Colonic mucosa (tissue), 4 donors: ENCODE measurements at regions not wholly inside any gene's neighbourhood (a gene's known extent, or its start where the extent isn't known, plus 50 kb on each side); places are given as distances from the start of the nearest gene placed in this dataset.

Source experiments
- DNase-seq: peaks from one replicate; pipeline ENCODE4 v3.0.0-alpha.2; 2020
- H3K27ac ChIP-seq: fragments of 200-600 bp; one replicate; pipeline ENCODE4 v1.8.0; 2021
- H3K27me3 ChIP-seq: fragments of 200-600 bp; one replicate; pipeline ENCODE4 v1.8.0; 2021
- H3K36me3 ChIP-seq: fragments of 200-600 bp; one replicate; pipeline ENCODE4 v1.8.0; 2021
- H3K4me1 ChIP-seq: fragments of 200-600 bp; one replicate; pipeline ENCODE4 v1.8.0; 2021; ENCODE audit warnings: mild to moderate bottlenecking
- H3K4me3 ChIP-seq: fragments of 200-600 bp; one replicate; pipeline ENCODE4 v1.8.0; 2021
- H3K9ac ChIP-seq, 2 donors: one replicate each; pipeline ENCODE4 v1.7.0; 2013; ENCODE audit warnings: control low read depth in 2 of 2, low read depth in 2 of 2, low read length in 2 of 2
- H3K9me3 ChIP-seq: fragments of 200-600 bp; one replicate; pipeline ENCODE4 v1.8.0; 2021
- intact Hi-C: fragments of 100-400 bp; cut with DNase I; formaldehyde crosslinking; loops from one replicate; pipeline ENCODE4 v1.14.1; 2022
- TF ChIP-seq, protein P1 (sequence below): fragments of 200-600 bp; IDR thresholded peaks from one replicate; pipeline ENCODE4 v1.8.0; 2022; ENCODE audit warnings: antibody characterized with exemption, mild to moderate bottlenecking
- donor health status: healthy.
- donor health status: DM: no; HTN: no; CAD: no.
- donor health status: DM: no; HTN: no; CAD: no.

DNA sequence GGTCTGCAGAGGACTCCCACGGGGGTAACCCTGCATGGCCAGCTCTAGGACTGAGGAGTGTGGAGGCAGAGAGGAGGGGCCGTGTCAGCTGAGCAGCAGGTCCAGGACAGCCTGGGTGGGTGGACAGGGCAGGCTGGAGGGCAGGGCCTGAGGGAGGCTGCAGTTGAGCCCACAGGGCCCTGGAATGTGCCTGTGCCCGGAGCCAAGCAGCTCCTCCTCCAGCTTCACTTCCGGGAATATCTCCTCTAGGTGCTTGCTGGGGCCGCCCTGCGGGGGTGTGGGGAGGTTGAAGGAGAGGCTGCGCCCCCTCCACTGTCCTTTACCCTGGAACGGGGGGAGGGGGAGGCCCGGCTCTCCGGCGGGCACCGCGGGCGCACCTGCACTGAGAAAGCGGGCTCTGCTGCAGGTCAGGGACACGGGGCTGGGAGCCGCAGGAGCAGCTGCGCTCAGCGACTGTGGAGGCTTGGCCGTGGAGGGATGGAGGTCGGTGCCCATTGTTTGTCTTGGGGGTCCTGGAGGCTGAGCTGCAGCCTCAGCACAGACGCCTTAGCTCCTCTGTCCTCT is 1293.2 kb downstream of the BRD1 start:
- intact Hi-C loops: no loop called here
- no peaks in the 10 kb centered on the region for H3K27me3 ChIP-seq
- no peaks in the 10 kb centered on the region for H3K9me3 ChIP-seq
- DNase-seq: no peak
- H3K4me1 ChIP-seq: no peaks in the 10 kb centered on the region
- H3K27ac ChIP-seq: no peak overlapping the region
- TF ChIP-seq, protein P1, sequence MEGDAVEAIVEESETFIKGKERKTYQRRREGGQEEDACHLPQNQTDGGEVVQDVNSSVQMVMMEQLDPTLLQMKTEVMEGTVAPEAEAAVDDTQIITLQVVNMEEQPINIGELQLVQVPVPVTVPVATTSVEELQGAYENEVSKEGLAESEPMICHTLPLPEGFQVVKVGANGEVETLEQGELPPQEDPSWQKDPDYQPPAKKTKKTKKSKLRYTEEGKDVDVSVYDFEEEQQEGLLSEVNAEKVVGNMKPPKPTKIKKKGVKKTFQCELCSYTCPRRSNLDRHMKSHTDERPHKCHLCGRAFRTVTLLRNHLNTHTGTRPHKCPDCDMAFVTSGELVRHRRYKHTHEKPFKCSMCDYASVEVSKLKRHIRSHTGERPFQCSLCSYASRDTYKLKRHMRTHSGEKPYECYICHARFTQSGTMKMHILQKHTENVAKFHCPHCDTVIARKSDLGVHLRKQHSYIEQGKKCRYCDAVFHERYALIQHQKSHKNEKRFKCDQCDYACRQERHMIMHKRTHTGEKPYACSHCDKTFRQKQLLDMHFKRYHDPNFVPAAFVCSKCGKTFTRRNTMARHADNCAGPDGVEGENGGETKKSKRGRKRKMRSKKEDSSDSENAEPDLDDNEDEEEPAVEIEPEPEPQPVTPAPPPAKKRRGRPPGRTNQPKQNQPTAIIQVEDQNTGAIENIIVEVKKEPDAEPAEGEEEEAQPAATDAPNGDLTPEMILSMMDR: no peak
- no peaks in the 10 kb centered on the region for H3K36me3 ChIP-seq
- H3K4me3 ChIP-seq: no peak overlapping the region
- no peak overlapping the region for H3K9ac ChIP-seq

DNA sequence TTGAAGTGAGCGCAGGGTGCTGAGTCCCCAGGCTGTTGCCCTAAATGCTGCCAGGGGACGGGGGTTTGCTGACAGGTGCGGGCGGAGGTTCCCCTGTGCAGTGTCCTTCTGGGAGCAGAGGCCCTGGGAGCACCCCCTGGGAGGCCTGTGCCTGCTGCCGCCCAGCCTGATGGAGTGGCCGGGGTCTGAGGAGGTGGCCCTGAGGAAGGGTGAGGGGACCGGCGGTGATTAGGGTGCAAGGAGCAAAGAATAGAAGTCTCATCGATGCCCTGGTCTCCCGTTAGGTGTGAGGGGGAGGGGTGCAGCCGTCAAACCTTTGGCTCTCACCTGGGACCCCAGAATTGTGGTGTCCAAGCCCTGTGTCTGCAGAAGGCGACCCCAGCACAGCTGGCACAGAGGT is 1294.7 kb downstream of the BRD1 start:
- Histone ChIP-seq H3K4me3 (no peak overlapping the region), H3K4me1 (no peaks in the 10 kb centered on the region), H3K9me3 (no peaks in the 10 kb centered on the region), H3K27me3 (no peaks in the 10 kb centered on the region), H3K27ac (no peak overlapping the region), H3K36me3 (no peaks in the 10 kb centered on the region), H3K9ac (no peak overlapping the region)
- TF ChIP-seq, protein P1: no peak
- no peak for DNase-seq
- intact Hi-C loops: no loop called here

DNA sequence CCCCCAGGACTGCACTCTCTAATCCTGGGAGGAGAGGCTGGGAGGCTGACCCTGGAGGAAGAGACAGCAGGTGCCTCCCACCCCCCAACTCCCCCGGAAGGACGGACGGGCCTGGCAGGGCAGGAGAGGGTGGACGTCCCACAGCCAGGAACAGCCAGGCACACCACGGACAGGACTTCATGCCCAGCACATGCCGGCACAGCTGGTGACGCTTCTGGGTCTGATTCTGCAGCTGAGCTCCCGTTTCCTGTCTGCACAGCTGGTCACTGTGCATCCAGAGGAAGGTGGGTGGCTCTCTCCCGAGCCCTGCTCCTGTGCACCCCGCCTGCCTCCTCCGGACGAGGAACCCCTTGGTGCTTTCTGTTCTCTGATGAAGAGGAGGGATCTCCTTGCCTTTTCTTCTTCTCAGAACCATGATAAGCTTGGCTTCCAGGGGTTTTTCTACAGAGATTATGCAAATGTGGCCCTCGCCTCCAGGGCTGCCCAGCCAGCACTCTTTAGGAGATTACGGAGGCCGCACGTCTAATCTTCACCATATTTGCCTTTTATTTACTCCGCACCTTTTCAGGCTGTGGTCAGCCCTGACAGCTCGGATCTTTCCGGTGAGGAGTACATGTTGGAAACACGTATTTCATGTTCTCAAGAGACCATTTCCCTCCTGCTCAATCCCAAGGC is 1295.8 kb downstream of the BRD1 start:
- TF ChIP-seq, protein P1: no peak
- H3K9ac ChIP-seq: no peak overlapping the region
- no peaks in the 10 kb centered on the region for H3K4me1 ChIP-seq
- no peaks in the 10 kb centered on the region for H3K36me3 ChIP-seq
- H3K9me3 ChIP-seq: no peaks in the 10 kb centered on the region
- intact Hi-C loops: no loop called here
- no peak overlapping the region for H3K27ac ChIP-seq
- no peaks in the 10 kb centered on the region for H3K27me3 ChIP-seq
- DNase-seq: no peak
- no peak overlapping the region for H3K4me3 ChIP-seq

DNA sequence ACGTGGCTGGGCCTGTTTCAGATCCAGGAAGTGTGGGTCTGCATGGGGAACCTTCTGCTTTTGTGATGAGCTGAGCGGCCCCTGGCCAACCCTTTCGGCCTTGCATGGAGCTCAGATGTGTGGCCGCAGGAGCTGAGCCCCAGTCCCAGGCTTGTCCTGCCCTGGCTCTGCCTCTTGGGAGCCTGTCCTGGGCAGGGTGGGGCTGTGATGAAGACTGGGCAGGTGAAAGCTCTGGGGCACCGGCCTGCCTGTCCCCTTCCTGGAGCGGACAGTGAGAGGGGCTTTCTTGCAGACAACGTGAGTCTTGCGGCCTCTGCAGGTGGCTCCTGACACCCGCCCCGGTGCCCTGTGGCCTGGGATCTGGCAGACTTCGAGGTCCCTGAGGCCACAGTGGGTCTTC is 1296.6 kb downstream of the BRD1 start:
- no peaks in the 10 kb centered on the region for H3K36me3 ChIP-seq
- no peak overlapping the region for H3K27ac ChIP-seq
- TF ChIP-seq, protein P1: no peak
- H3K4me3 ChIP-seq: no peak overlapping the region
- no peaks in the 10 kb centered on the region for H3K27me3 ChIP-seq
- no peak for DNase-seq
- H3K9ac ChIP-seq: no peak overlapping the region
- H3K9me3 ChIP-seq: no peaks in the 10 kb centered on the region
- intact Hi-C loops: no loop called here
- H3K4me1 ChIP-seq: no peaks in the 10 kb centered on the region

DNA sequence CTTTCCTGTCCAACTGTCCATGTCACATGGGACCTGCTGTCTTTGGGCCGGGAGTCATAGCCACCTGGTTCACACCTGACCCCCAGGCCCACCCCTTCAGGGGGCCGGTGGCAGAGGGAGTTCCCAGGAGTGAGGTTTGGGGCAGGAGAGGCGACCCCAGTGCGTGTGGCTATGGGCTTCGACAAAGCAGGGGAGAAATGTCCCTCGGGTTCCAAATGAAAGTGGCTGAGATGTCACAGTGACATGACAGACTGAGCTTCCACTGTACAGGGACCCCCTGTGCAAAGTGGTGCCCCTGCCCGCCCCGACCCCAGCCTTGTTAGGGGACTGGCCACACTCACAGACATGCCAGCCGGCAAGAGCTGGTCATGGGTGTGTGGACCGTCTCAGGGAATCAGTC is 1297.0 kb downstream of the BRD1 start:
- Histone ChIP-seq H3K36me3 (no peaks in the 10 kb centered on the region), H3K4me1 (no peaks in the 10 kb centered on the region), H3K27me3 (no peaks in the 10 kb centered on the region), H3K27ac (no peak overlapping the region), H3K4me3 (no peak overlapping the region), H3K9me3 (no peaks in the 10 kb centered on the region), H3K9ac (no peak overlapping the region)
- DNase-seq: no peak
- TF ChIP-seq, protein P1: no peak
- intact Hi-C loops: no loop called here
